ENCODE measurements at regions not wholly inside any gene's neighbourhood (a gene's known extent, or its start where the extent isn't known, plus 50 kb on each side); places are given as distances from the start of the nearest gene placed in this dataset.

GRCh38 chr6:111989743-111990142 is 64.2 kb upstream of the CCN6 start:
- DNase-seq: no peak

- DNase-seq: no peak
Observed at GRCh38 chr6:111990214-111990613, 63.7 kb upstream of the CCN6 start.

- no peak for DNase-seq
Observed at GRCh38 chr6:111992851-111993250, 61.1 kb upstream of the CCN6 start.

- DNase-seq: peak; percentile 45
Observed at GRCh38 chr6:111993342-111993741, 60.6 kb upstream of the CCN6 start.

GRCh38 chr6:111994791-111995190 is 59.1 kb upstream of the CCN6 start:
- no peak for DNase-seq

GRCh38 chr6:111995404-111995803 is 58.5 kb upstream of the CCN6 start:
- DNase-seq: no peak

GRCh38 chr6:111996144-111996865 is 57.6 kb upstream of the CCN6 start:
- no peak for DNase-seq

GRCh38 chr6:111997078-111997852 is 56.6 kb upstream of the CCN6 start:
- peak; percentile 52 for DNase-seq

GRCh38 chr6:111997853-111998208 is 56.1 kb upstream of the CCN6 start:
- no peak for DNase-seq

GRCh38 chr6:112002307-112002706 is 51.6 kb upstream of the CCN6 start:
- no peak for DNase-seq

All from NCI-H187 treated with DMSO at 0.1 percent for 48 hours (cell line).